K562 (cell line): ENCODE measurements at regions not wholly inside any gene's neighbourhood (a gene's known extent, or its start where the extent isn't known, plus 50 kb on each side); places are given as distances from the start of the nearest gene placed in this dataset.

Experiments used
- ATAC-seq: fragments of 200-7000 bp; cut with Tn5 transposase; 3 replicates; pipeline ENCODE4 v1.9.1; 2020; ENCODE audit warnings: moderate library complexity
- BruUV-seq: library from RNA; stranded (reverse); fragments of 400-500 nt; replicated peaks from 2 replicates; lab custom pipeline; 2021; lab: Mats Ljungman, UMichigan
- CTCF ChIA-PET: fragments of 300-600 bp; formaldehyde crosslinking; extraction: SDS; loops from one replicate; lab custom pipeline; 2021; ENCODE audit warnings: low intra/inter-chr PET ratio; lab: Yijun Ruan, JAX
- POLR2A ChIA-PET: fragments of 300-600, 350-650 bp; sonication (Branson Sonifier 250); formaldehyde crosslinking; extraction: SDS; loops from one replicate; lab custom pipeline; 2021; ENCODE audit warnings: antibody characterized with exemption, inconsistent platforms; lab: Yijun Ruan, JAX
- DNase-seq, 4 experiments: peaks; one replicate each; pipeline versions ENCODE4 v3.0.0 to v3.0.0-alpha.2; 2011 to 2018; ENCODE audit warnings: low spot score in 3 of 4, mixed read lengths in 3 of 4; ENCODE audit errors: extremely low read depth in 1 of 4
- FAIRE-seq: peaks from 2 replicates; lab custom pipeline; 2011; peaks lifted over from hg19 to GRCh38; lab: Jason Lieb, UNC
- H2AFZ ChIP-seq: 2 replicates; pipeline ENCODE4 v1.6.0; 2011; ENCODE audit warnings: low read depth, low read length, control low read depth, inconsistent platforms
- H3K27ac ChIP-seq: fragments of 200-600 bp; 3 replicates; pipeline ENCODE4 v1.8.0; 2011; ENCODE audit warnings: low read depth, mild to moderate bottlenecking, control low read depth, inconsistent platforms, low read length, moderate library complexity, mixed read lengths; ENCODE audit errors: extremely low read depth
- H3K27me3 ChIP-seq, 2 experiments: fragments of 300-600 bp in 1 of 2; 2 replicates in 1 of 2; 3 replicates in 1 of 2; pipeline versions ENCODE4 v1.6.0 to v1.8.0; 2011; ENCODE audit warnings: inconsistent platforms in 2 of 2, low read length in 2 of 2, mild to moderate bottlenecking in 1 of 2, mixed read lengths in 1 of 2, moderate library complexity in 1 of 2; ENCODE audit not compliant: control insufficient read depth in 2 of 2, insufficient read depth in 2 of 2
- H3K36me3 ChIP-seq: fragments of 300-600 bp; 3 replicates; pipeline ENCODE4 v1.8.0; 2011; ENCODE audit warnings: mild to moderate bottlenecking, low read length, inconsistent platforms; ENCODE audit not compliant: control insufficient read depth, insufficient read depth
- H3K4me1 ChIP-seq, 2 experiments: fragments of 200-600 bp in 1 of 2; replicated peaks in 1 of 2; 2 replicates in 1 of 2; 3 replicates in 1 of 2; pipeline versions ENCODE4 v1.5.1 to v1.8.0; 2011; ENCODE audit warnings: inconsistent platforms in 2 of 2, low read length in 2 of 2, mild to moderate bottlenecking in 1 of 2, mixed read lengths in 1 of 2, moderate library complexity in 1 of 2; ENCODE audit not compliant: control insufficient read depth in 2 of 2, insufficient read depth in 2 of 2
- H3K4me2 ChIP-seq: 2 replicates; pipeline ENCODE4 v1.6.1; 2011; ENCODE audit warnings: low read length, control low read depth, inconsistent platforms, mixed read lengths; ENCODE audit not compliant: insufficient read depth
- H3K4me3 ChIP-seq: fragments of 200-600 bp; sonication (generic), shearing (Covaris generic); 2 replicates; pipeline ENCODE4 v1.5.1; 2016; ENCODE audit warnings: control low read depth, inconsistent platforms
- H3K79me2 ChIP-seq: fragments of 200-600 bp; 3 replicates; pipeline ENCODE4 v1.8.0; 2011; ENCODE audit warnings: low read length, inconsistent platforms; ENCODE audit not compliant: control insufficient read depth, insufficient read depth
- H3K9ac ChIP-seq, 2 experiments: 2 replicates each; pipeline versions ENCODE4 v1.6.0 to v1.6.1; 2011; ENCODE audit warnings: low read depth in 2 of 2, low read length in 2 of 2, control low read depth in 1 of 2, inconsistent platforms in 1 of 2, mild to moderate bottlenecking in 1 of 2, mixed read lengths in 1 of 2; ENCODE audit not compliant: insufficient read depth in 1 of 2
- H3K9me1 ChIP-seq: one replicate; pipeline ENCODE4 v1.6.0; 2011; ENCODE audit warnings: inconsistent platforms, mild to moderate bottlenecking, low read length, moderate library complexity; ENCODE audit not compliant: control insufficient read depth, insufficient read depth
- H3K9me3 ChIP-seq: replicated peaks from 2 replicates; pipeline ENCODE4 v1.5.1; 2011; ENCODE audit warnings: low read depth, low read length, inconsistent platforms; ENCODE audit not compliant: control insufficient read depth, insufficient read depth
- H4K20me1 ChIP-seq: replicated peaks from 2 replicates; pipeline ENCODE4 v1.6.1; 2011; ENCODE audit warnings: low read length, inconsistent platforms, mixed read lengths; ENCODE audit not compliant: control insufficient read depth, insufficient read depth
- KDM4B ChIP-seq, 2 experiments: fragments of 450-650 bp in 1 of 2; sonication (generic) in 1 of 2; IDR thresholded peaks; 2 replicates each; pipeline ENCODE4 v1.6.1; 2016 to 2017; ENCODE audit warnings: borderline replicate concordance in 2 of 2, antibody characterized with exemption in 1 of 2, low read depth in 1 of 2, mild to moderate bottlenecking in 1 of 2
- SPI1 ChIP-seq: IDR thresholded peaks from 2 replicates; pipeline ENCODE4 v1.6.1; 2011; ENCODE audit warnings: low read depth, low read length, control low read depth, borderline replicate concordance
- ZBTB26 ChIP-seq: fragments of 450-650 bp; formaldehyde crosslinking; IDR thresholded peaks from 2 replicates; pipeline ENCODE4 v1.4.0; 2022; ENCODE audit warnings: missing genetic modification characterization
- ZNF511 ChIP-seq: sonication (generic); formaldehyde crosslinking; IDR thresholded peaks from 2 replicates; pipeline ENCODE4 v1.8.0; 2022; ENCODE audit warnings: mild to moderate bottlenecking, missing genetic modification reagents
- ZNF583 ChIP-seq: fragments of 250-450 bp; sonication (Bioruptor Pico); IDR thresholded peaks from 2 replicates; pipeline ENCODE4 v1.4.0; 2020
- WGBS: fragments of 100-300 bp; shearing (Covaris generic); methylation state at CpG from one replicate; pipeline ENCODE4 v1.1.6; 2016; ENCODE audit warnings: low coverage, mixed read lengths; ENCODE audit not compliant: insufficient coverage; ENCODE audit errors: missing lambda C conversion rate; 5-methylcytosine and 5-hydroxymethylcytosine counted together
- in situ Hi-C: fragments of 300-500 bp; cut with MboI; formaldehyde crosslinking; loops from 4 replicates; pipeline ENCODE4 v1.15.0; 2018; ENCODE audit warnings: inconsistent platforms, mixed read lengths
- intact Hi-C: fragments of 100-400 bp; cut with micrococcal nuclease; formaldehyde crosslinking; loops from 2 replicates; pipeline ENCODE4 v1.14.2; 2022

GRCh38 chr18:1917569-1917968, 653.7 kb downstream of the METTL4 start:
- Histone ChIP-seq H3K4me1 (no peaks in the 10 kb centered on the region), H3K9ac (no peak overlapping the region), H3K27me3 (no peaks in the 10 kb centered on the region)
- 0% methylated on average over 4 of the region's 4 CpGs for WGBS
- intact Hi-C loops (no loop called here), in situ Hi-C loops (no loop called here)
- TF ChIP-seq ZBTB26 (CRISPR knock-in tag) (no peak), SPI1 (no peak), ZNF511 (CRISPR knock-in tag) (no peak), KDM4B (IDR thresholded peaks at IDR 0.05; ENCODE audit: borderline replicate concordance in 2 of 2, low read depth in 1 of 2) (no peak), ZNF583 (CRISPR knock-in tag) (no peak)
- TF ChIP-seq, all 486 proteins: peak for 0
- no peaks in the 10 kb centered on the region for H3K9me1 ChIP-seq
- ATAC-seq (no peak), DNase-seq (no peak), FAIRE-seq (no peak)
- H3K36me3 ChIP-seq, result no peaks in the 10 kb centered on the region
- no peak overlapping the region for H3K27ac ChIP-seq
- no peaks in the 10 kb centered on the region for H4K20me1 ChIP-seq
- no peak overlapping the region for H2AFZ ChIP-seq
- no TSS peak for BruUV-seq
- H3K9me3 ChIP-seq, result no peaks in the 10 kb centered on the region; the same call in 1 of the 2 replicates
- CTCF ChIA-PET, result no interaction called here
- H3K4me2 ChIP-seq, result no peak overlapping the region
- no peak overlapping the region for H3K4me3 ChIP-seq
- no peaks in the 10 kb centered on the region for H3K79me2 ChIP-seq
- POLR2A ChIA-PET, result no interaction called here
